SH-SY5Y (cell line): ENCODE measurements at regions not wholly inside any gene's neighbourhood (a gene's known extent, or its start where the extent isn't known, plus 50 kb on each side); places are given as distances from the start of the nearest gene placed in this dataset.

Source experiments
- GATA2 ChIP-seq: IDR thresholded peaks from 2 replicates; pipeline ENCODE4 v1.6.1; 2011; ENCODE audit warnings: mild to moderate bottlenecking, low read depth, low read length
- GATA3 ChIP-seq: IDR thresholded peaks from 2 replicates; pipeline ENCODE4 v1.6.1; 2011; ENCODE audit warnings: low read depth, mild to moderate bottlenecking, low read length, moderate library complexity

- TF ChIP-seq GATA2 (no peak), GATA3 (no peak)
Measured at GRCh38 chr5:118696076-118696475, 292.3 kb downstream of the DTWD2 start.
